ENCODE measurements at regions not wholly inside any gene's neighbourhood (a gene's known extent, or its start where the extent isn't known, plus 50 kb on each side); places are given as distances from the start of the nearest gene placed in this dataset.
"Not testable (repeated sequence)": the region's sequence is repeated elsewhere in the genome, so short reads cannot be mapped to it uniquely, and the experiment has no call there.

DNA sequence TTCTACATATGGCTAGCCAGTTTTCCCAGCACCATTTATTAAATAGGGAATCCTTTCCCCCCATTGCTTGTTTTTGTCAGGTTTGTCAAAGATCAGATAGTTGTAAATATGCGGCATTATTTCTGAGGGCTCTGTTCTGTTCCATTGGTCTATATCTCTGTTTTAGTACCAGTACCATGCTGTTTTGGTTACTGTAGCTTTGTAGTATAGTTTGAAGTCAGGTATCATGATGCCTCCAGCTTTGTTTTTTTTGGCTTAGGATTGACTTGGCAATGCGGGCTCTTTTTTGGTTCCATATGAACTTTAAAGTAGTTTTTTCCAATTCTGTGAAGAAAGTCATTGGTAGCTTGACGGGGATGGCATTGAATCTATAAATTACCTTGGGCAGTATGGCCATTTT is 60.0 kb upstream of the GPC3 start:
- not testable (repeated sequence) for DNase-seq

DNA sequence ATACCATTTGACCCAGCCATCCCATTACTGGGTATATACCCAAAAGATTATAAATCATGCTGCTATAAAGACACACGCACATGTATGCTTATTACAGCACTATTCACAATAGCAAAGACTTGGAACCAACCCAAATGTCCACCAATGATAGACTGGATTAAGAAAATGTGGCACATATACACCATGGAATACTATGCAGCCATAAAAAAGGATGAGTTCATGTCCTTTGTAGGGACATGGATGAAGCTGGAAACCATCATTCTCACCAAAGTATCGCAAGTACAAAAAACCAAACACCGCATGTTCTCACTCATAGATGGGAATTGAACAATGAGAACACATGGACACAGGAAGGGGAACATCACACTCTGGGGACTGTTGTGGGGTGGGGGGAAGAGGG is 81.7 kb upstream of the GPC3 start:
- DNase-seq = not testable (repeated sequence)

DNA sequence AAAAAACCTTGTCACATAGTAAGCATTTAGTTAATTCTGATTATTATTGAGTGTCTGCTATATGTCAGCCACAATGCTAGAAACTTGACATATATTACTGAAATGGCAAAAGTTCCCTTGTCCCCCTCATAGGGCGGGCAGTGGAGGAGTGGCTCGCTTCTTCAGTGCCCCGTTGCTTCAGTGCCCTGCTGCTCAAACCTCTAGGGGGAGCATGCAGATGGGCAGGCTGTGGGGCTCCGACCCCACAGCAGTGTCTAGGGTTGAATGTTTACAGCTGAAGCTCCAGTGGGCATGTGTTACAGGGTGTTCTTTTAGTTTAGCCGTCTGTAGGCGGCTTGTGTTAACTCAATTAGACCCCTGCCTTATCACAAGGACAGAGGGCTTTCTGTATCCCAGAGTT is 86.5 kb upstream of the GPC3 start:
- not testable (repeated sequence) for DNase-seq

DNA sequence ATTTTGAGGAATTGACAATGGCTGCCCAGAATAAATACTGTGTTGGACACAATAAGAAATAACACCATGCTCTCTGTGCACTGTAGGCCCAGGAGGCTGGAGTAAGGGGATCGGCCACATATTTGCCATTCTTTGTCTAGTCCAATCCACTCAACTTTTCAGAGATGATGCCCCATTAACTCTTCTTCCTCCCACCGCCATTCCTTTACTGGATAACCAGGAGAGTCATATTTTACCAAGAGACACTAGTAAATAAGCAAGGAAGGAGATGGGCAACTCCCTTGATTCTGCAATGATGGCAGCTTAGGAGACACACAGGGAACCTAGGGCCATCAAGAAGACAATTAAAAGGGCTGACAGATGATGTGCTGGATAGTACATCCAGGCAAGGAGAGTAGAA is 87.9 kb upstream of the GPC3 start:
- DNase-seq = no peak

DNA sequence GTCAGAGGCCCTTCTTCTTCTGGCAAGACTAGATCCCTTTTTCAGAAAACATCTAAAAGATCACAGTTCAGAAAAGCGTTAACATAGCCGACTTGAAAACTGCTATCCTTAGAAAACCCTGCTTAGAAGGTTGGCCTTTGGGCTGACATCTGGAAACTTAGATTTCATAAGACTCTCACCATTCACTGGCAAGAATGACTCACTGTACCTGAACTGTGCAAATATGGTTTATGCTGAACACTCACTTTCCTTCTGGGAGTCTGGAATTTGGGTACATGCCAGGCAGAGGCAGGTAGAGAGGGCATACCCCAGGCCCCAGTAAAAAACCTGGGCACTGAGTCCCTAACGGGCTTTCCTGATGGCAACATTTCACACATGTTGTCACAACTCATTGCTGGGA is 88.8 kb upstream of the GPC3 start:
- no peak for DNase-seq

DNA sequence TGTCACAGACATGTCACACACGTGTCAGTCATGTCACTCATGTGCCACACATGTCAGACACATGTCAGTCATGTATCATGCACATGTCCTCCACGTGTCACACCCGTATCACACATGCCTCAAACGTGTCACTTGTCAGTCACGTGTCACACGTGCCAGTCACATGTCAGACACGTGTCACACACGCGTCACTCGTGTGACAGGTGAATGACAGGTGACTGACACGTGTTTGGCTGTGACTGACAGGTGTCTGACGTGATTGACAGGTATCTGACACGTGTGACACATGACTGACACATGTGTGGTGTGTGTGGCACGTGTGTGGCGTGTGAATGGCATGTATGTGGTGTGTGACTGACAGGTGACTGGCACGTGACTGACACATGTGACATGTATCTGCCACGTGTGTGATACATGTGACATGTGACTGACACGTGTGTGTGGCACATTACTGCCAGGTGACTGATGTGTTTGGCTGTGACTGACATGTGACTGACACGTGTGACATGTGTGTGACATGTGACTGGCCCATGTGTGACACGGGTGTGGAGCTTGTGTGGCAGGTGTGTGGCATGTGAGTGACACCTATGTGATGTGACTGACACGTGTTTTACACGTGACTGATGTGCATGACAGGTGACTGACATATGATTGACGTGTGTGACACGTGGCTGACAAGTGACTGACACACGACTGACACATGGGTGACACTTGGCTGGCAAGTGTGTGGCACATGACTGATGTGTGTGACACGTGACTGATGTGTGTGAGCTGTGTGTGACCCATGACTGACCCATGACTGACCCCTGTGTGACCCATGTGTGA is 90.7 kb upstream of the GPC3 start:
- no peak for DNase-seq

DNA sequence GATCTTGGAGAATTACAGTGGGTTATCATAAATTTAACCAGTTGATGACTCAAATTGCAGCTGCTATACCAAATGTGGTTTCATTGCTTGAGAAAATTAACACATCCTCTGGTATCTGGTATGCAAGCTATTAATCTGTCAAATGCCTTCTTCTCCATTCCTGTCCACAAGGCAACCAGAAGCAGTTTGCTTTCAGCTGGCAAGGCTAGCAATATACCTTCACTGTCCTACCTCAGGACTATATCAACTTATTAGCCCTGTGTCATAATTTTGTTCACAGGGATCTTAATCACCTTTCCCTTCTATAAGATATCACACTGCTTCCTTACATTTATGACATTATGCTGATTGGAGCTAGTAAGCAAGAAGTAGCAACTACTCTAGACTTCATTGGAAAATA is 110.0 kb upstream of the GPC3 start:
- DNase-seq = no peak

DNA sequence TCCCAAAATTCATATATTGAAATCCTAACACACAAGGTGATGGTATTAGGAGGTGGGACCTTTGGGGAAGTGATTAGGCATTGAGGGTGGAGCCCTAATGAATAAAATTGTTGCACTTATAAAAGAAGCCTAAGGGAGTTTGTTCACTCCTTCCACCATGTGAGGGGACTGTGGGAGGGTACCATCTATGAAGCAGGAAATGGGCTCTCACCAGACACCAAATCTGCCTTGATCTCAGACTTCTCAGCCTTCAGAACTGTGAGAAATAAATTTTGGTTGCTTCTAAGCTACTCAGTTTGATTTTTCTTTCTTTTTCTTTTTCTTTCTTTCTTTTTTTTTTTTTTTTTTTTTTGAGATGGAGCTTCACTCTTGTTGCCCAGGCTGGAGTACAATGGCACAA is 116.2 kb upstream of the GPC3 start:
- no peak for DNase-seq

DNA sequence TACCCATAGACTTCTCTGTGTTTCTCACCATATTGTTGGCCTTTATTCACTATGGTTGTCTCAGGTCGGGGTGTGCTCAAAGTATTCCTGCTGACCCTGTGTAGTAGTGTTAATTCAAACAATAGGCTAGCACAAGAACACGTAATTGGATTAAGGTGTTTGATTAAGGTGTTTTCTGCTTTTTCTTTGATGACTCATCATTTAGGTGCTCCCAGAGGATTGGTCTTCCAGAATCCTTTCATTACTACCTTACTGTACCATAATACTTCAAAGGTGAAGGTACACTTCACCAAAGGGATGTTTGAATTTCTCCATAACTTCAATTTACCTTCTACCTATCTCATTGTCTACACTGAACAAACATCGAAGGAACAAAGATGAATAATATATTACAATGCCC is 121.7 kb upstream of the CCDC160 start:
- no peak for DNase-seq

DNA sequence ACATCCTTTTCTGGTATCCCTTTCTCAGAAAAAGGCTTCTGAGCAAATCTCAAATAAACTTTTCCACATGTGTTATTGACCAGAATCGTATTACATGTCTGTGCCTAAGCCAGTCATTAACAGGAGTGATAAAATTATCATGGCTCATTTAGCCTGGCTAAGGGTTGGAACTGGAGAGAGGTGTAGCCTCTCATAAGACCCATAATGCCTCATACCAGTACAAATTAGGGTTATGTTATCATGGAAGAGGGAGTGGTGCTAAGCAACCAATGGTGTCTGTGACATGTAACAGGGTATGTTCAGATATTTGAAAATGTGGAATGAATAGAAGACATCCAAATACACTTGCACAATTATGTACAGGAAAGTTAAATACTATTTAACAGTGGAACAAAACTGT is 99.6 kb upstream of the CCDC160 start:
- no peak for DNase-seq

DNA sequence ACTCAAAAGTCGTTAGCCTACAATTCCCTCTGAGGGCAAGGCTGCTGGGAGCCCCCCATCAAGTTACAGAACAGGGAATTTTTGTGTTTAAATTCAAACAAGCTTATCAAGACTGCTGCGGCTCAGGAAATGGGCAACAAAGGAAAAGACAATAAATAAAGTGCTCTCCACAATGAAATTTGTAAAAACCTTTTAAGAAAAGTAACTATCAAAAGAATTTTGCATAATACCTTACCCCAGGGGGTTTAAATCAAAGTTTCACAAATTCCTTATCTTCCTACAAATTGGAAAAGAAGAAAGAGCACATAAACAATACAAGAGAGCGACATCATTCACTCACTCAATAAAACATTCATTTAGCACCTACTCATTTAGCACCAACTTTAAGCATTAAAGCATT is 97.9 kb upstream of the CCDC160 start:
- DNase-seq = no peak

DNA sequence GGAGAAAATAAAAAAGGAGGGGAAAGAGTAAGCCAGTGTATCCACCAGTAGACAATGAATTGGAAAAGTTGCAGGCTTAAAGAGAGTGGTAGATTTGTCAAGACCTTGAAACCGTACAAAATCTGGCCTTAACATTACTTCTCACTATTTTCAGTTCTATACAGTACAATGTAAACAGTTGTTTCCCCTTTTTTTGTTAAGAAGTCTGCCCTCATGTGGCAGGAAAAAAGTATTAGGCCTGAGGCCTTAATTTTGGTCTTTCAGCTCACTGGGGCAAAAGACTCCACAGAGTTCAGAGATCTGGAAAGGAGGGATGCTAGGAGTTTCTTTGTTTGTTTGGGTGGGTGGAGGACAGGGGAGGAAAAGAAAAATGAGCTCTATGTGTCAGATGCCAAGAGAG is 92.8 kb upstream of the CCDC160 start:
- no peak for DNase-seq

DNA sequence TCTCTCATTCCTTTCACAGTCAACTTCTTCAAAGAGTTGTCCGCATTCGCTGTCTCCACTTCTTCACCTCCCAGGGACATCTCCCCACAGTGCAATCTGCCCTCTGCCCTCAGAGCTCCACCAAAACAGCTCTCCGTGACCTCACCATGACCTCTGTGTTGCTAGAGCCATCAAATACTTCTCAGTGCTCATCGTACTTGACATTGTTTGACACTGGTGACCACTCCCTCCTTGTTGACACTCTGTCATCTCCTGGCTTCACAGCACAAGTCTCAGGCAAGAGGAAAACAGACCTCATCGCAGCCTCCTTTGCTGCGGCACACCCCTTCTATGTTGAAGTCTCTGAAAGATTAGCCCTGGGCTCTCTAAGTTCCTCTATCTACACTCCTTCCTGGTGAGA is 90.5 kb upstream of the CCDC160 start:
- no peak for DNase-seq

DNA sequence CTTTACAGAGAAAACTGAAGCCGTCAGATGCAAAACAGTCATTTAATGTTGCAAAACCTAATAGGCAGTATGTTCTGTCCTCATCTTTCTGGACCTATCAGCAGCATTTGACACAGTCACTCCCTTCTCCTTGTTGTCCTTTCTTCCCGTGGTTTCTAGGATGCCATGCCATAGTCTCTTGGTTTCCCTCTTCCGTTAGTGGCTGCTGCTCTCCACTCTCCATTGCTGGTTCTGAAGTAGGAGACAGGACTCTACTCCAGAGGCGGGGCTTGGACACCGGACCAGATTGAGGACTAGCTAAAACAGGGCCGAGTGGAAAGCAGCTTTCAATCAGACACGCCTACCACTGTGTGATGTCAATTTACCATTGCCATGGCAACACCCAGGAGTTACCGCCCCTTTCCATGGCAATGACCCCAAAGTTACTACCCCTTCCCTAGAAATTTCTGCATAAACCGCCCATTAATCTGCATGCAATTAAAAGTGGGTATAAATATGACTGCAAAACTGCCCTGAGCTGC is 88.8 kb upstream of the CCDC160 start:
- no peak for DNase-seq

DNA sequence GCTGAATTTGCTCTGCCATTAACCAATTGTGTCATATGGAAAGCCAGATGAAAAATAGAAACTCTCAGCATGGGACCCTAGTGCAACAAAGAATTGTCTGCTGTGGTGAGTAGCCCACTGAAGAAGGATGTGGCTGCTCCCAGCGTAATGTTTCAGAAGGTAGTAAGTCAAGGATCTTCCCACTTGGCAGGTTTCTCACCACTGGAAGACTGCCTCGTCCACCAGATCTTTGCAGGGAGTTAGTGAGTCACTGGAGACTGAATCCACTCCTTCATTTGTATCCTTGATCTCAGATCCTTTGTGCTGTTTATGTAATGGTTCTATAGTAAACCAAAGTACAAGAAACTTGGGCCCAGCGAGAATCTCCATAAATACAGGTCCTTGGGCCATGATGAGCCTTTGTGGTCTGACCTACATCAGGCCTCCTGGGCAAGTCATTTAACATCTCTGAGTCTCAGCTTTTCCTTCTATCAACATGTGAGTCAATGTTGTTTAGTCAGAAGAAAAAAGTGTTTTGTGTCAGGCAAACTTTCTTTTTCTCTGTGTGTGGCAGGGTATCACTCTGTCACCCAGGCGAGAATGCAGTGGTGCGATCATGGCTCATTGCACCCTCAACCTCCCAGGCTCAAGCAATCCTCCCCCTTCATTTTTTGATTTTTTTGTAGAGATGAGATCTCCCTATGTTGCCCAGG is 78.0 kb upstream of the CCDC160 start:
- DNase-seq = peak; percentile 50

DNA sequence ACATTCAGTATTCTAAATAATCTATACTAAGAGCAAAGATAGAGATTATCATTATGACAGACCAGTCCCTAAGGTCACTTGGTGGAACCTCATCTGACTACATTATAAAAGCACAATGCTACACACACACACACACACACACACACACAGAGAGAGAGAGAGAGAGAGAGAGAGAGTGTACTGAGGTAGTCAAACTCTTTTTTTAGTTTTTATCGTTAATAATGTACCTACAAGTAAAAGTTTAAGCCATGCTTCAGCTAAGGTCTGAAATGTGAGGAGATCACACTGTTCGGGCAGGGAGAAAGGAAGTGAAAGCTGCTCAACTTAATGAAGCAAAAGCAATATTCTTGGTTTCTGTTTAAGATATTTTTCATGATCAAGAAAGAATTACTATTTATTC is 75.8 kb upstream of the CCDC160 start:
- no peak for DNase-seq

DNA sequence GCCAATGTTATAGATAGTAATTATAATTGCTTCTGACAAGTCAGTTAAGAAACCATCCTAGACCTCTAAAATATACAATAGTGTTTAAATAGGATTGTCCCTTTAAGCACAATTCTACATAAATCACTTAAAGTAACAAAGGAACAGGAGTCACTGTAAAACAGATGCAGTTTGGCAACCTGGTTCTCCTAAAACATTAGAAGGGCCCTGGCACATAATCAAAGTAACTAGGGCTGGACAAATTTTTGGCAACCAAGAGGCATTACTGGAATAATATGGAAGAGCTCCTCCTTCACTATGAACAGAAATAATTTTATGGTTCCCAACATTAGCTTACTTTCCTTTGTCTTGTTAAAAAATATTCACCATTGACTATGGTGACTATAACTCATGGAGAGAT is 75.0 kb upstream of the CCDC160 start:
- no peak for DNase-seq

DNA sequence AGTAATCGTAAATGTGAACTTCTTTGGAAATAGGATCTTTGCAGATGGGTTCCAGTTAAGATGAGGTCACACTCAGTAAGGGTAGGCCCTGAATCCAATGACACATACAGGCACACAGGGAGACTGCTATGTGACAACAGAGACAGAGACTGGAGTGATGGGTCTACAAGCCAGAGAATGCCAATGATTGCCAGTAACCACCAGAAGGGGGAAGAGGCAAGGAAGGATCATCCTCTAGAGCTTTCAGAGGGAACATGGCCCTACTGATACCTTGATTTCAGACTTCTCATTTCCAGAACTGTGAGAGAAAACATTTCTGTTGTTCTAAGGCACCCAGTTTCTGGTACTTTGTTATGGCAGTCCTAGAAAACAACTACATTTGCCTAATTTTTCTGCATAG is 73.1 kb upstream of the CCDC160 start:
- no peak for DNase-seq

DNA sequence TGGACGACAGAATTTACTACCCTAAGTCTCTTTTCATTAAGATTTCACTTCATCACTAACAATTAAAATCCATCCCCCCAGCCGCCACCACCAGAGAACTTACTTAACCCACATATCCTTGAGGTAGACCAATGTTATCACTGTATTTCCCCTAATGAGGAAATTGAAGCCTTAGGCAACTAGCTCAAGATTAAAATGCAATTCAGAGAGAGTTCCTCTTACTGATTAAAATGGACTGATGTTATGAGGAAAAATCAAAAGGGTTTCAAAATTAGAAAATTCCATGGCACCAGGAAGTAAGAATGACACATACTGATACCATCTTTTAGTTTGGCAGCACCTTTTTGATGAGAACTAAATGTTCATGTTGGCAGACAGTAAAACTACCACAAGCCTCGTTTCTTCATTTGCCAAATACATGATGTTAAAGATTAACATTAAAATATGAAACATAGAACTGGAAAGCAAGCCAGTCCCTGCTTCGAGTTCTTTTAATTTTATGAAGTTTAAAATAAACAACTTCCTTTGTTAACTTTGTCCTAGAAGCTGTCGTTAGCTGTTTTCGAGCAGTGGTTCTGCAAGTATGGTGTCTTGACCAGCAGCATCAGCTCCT is 69.3 kb upstream of the CCDC160 start:
- no peak for DNase-seq

DNA sequence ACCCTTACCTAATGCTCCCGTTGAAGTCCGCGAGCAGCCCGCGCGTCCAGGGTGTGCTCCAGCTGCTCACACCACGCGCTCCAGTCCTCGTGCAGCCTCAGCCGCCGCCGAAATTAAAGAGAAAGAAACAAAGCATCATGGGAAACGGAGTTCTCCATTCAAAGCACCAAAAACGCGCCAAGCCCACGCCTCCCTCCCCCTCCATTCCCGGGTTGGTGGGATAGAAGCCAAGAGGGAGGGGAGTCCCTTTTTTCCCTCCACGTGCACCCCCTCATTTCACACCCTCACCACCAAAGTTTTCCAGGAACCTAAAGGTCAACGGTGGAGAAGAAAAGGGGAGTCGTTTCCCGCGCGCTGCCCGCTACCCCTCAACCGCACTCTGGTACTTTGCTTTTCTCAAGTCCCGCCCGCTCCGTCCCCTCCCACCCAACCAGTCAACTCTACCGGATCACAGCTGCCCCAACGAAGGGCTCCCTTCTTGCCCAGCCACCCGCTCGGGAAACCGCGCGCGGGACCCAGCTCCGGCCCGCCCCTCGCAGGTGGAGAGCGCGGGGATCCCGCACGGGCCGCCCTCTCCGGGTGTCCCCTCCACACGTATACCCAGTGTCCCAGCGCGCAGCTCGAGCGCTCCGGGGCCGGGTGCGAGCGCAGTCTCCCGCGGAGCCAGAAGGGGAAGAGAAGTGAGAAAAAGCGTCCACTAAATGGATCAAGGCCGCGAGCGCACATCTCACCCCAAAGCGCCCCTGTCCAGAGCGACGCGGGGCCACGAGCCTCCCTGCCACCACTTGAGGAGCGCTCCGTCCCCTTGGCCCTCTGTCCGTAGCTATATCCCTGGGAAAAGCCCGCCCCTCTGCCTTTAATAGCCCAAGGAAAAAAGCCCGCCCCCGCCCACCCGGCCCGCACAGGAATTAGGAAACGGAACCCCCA is 65.1 kb upstream of the CCDC160 start:
- DNase-seq = peak; percentile 56

DNA sequence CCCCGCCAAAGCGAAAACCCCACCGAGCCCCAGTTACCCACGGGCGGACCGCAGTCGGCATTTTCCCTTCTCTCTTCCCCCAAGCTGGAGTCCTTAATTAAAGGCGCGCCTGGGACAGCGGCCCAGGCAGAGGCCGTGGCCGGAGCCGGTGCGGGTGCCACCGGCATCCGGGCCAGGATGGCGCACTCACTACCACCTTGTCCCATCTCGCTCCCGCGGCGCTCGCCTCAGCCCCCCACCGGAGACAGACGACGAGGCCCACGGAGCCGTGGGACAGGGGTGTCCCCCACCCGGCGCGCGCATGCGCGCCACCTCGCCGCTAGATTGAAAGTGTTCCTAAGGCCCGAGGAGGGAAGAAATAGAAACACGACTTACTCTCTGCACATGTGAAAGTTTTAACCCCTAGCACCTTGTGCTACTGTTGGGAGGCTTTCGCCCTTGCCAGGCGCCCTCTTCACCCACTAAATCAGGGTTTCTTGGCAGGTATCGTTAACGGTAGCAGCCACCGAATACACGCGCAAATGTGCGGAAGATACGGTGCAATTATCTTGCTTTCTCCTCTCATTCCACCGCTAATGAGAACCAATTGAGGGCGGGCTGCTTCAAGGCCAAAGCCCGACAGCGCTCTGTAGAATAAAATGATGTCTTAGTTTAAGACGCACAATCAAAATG is 64.3 kb upstream of the CCDC160 start:
- peak; percentile 43 for DNase-seq

DNA sequence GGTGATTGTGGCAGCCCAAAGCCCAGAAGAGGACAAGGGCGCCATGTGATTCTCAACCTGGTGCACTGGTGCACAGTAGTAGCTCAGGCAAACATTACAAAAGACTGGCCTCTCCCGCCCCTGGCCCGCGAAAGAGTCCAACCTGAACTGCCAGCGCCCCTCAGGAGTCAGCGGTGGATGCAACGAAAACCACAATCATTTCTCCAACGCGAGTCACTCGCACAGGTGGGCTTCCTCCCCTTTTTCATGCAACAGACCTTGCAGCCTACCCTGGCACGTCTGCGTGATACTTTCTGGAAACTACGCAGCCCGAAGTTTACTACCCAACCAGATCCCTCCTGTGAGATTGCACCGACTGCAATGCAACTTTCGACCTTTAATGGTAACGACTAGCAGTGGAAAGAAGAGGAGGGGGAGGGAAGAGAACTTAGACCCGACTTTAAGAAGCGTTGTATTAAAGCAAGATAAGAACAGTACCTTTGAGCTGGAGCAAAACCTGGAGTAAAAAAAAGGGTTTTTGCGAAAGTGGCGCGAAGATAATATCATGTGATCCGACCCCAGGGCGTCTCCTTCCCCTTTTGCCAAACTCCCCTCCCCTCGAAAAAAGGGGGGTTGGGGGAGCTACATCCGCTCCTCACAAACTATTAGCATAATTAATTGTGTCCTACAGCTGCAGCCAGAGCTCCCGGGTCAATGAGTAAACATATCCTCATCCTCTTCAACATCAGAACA is 63.3 kb upstream of the CCDC160 start:
- peak; percentile 26 for DNase-seq

All from stimulated activated CD8-positive, alpha-beta memory T cell treated with anti-CD3 and anti-CD28 coated beads, Interleukin-4, amount 100 ng/mL, for 48 hours (primary cell).